MCF 10A (cell line): ENCODE measurements at regions not wholly inside any gene's neighbourhood (a gene's known extent, or its start where the extent isn't known, plus 50 kb on each side); places are given as distances from the start of the nearest gene placed in this dataset.

Experiments
- BruUV-seq: library from RNA; stranded (reverse); fragments of 400-500 nt; replicated peaks from 2 replicates; lab custom pipeline; 2021; lab: Mats Ljungman, UMichigan
- CTCF ChIA-PET: fragments of 300-600 bp; sonication (Branson Sonifier 250); formaldehyde crosslinking; extraction: SDS; loops from one replicate; lab custom pipeline; 2021; ENCODE audit warnings: antibody characterized with exemption, inconsistent platforms; lab: Yijun Ruan, JAX
- POLR2A ChIA-PET: fragments of 300-600, 350-650 bp; sonication (Branson Sonifier 250); formaldehyde crosslinking; extraction: SDS; loops from one replicate; lab custom pipeline; 2020; ENCODE audit warnings: antibody characterized with exemption, inconsistent platforms; lab: Yijun Ruan, JAX
- DNase-seq: peaks from one replicate; pipeline ENCODE4 v3.0.0-alpha.2; 2018; ENCODE audit not compliant: unreplicated experiment
- H3K27ac Mint-ChIP-seq: one replicate; pipeline ENCODE4 v1.8.0; 2022; ENCODE audit warnings: mild to moderate bottlenecking, low read depth, mixed read lengths; ENCODE audit not compliant: unreplicated experiment
- H3K27me3 Mint-ChIP-seq: one replicate; pipeline ENCODE4 v1.8.0; 2022; ENCODE audit warnings: mixed read lengths; ENCODE audit not compliant: insufficient read depth, unreplicated experiment
- H3K36me3 Mint-ChIP-seq: one replicate; pipeline ENCODE4 v1.8.0; 2022; ENCODE audit warnings: mild to moderate bottlenecking, moderate library complexity, mixed read lengths; ENCODE audit not compliant: insufficient read depth, unreplicated experiment
- H3K4me1 Mint-ChIP-seq: one replicate; pipeline ENCODE4 v1.8.0; 2022; ENCODE audit warnings: mixed read lengths; ENCODE audit not compliant: insufficient read depth, unreplicated experiment
- H3K4me3 Mint-ChIP-seq: one replicate; pipeline ENCODE4 v1.8.0; 2022; ENCODE audit warnings: mild to moderate bottlenecking, moderate library complexity, mixed read lengths; ENCODE audit not compliant: unreplicated experiment
- H3K9me3 Mint-ChIP-seq: one replicate; pipeline ENCODE4 v1.8.0; 2022; ENCODE audit warnings: mixed read lengths; ENCODE audit not compliant: unreplicated experiment
- CTCF ChIP-seq: fragments of 200-600 bp; IDR thresholded peaks from one replicate; pipeline ENCODE4 v1.8.0; 2022; ENCODE audit warnings: antibody characterized with exemption, mild to moderate bottlenecking; ENCODE audit not compliant: unreplicated experiment
- intact Hi-C: fragments of 100-400 bp; cut with micrococcal nuclease; formaldehyde crosslinking; loops from 2 replicates; pipeline ENCODE4 v1.14.1; 2022

DNA sequence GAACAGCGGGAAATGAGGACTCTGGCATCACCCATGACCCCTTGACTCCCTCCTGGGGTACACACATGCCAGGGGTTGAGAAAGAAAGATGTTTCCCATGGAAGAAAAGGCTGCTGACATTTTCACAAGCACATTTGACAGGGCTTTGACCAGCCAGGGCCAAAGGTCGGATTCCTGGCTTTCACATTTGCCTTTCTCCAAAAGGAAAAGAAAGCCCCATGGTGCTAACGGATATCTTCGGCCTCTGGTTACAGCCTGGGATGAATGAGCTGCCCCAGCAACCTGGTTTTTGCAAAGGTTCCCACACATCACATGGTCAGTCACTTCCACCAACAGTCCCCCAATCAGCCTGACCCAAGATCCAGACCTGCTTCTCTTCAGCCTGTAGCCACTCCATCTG is 478.2 kb upstream of the CDH11 start:
- H3K27ac Mint-ChIP-seq = no peak overlapping the region
- peaks cover 31% of the 10 kb centered on the region for H3K9me3 Mint-ChIP-seq
- no TSS peak for BruUV-seq
- H3K27me3 Mint-ChIP-seq = no peaks in the 10 kb centered on the region
- no peak for DNase-seq
- ChIA-PET CTCF (no interaction called here), POLR2A (no interaction called here)
- TF ChIP-seq CTCF = no peak
- intact Hi-C loops = no loop called here
- H3K36me3 Mint-ChIP-seq = no peaks in the 10 kb centered on the region
- H3K4me3 Mint-ChIP-seq = no peak overlapping the region
- H3K4me1 Mint-ChIP-seq = no peaks in the 10 kb centered on the region

GRCh38 chr16:65598621-65599020 is 476.8 kb upstream of the CDH11 start:
- TF ChIP-seq CTCF = no peak
- no peaks in the 10 kb centered on the region for H3K27me3 Mint-ChIP-seq
- H3K4me1 Mint-ChIP-seq = no peaks in the 10 kb centered on the region
- peaks cover 30% of the 10 kb centered on the region for H3K9me3 Mint-ChIP-seq
- CTCF ChIA-PET = no interaction called here
- no peak overlapping the region for H3K4me3 Mint-ChIP-seq
- no peak overlapping the region for H3K27ac Mint-ChIP-seq
- BruUV-seq = no TSS peak
- POLR2A ChIA-PET = no interaction called here
- no peak for DNase-seq
- intact Hi-C loops = no loop called here
- H3K36me3 Mint-ChIP-seq = no peaks in the 10 kb centered on the region

- DNase-seq = no peak
- BruUV-seq = no TSS peak
- ChIA-PET POLR2A (no interaction called here), CTCF (no interaction called here)
- H3K27me3 Mint-ChIP-seq = no peaks in the 10 kb centered on the region
- TF ChIP-seq CTCF = no peak
- no peaks in the 10 kb centered on the region for H3K4me1 Mint-ChIP-seq
- intact Hi-C loops = no loop called here
- no peak overlapping the region for H3K4me3 Mint-ChIP-seq
- peaks cover 23% of the 10 kb centered on the region for H3K9me3 Mint-ChIP-seq
- no peak overlapping the region for H3K27ac Mint-ChIP-seq
- no peaks in the 10 kb centered on the region for H3K36me3 Mint-ChIP-seq
Observed at GRCh38 chr16:65583498-65583897, 461.6 kb upstream of the CDH11 start.

- H3K9me3 Mint-ChIP-seq = peaks cover 41% of the 10 kb centered on the region
- BruUV-seq = no TSS peak
- no peaks in the 10 kb centered on the region for H3K36me3 Mint-ChIP-seq
- no peak for TF ChIP-seq CTCF
- no peak overlapping the region for H3K4me3 Mint-ChIP-seq
- CTCF ChIA-PET = no interaction called here
- peak overlapping the region; percentile 44 for H3K27ac Mint-ChIP-seq
- POLR2A ChIA-PET = interaction anchor here (0.6 kb wide), 1 partner anchor 38 kb away, joined by 4 read pairs; no protein-coding TSS in a partner anchor
- no peaks in the 10 kb centered on the region for H3K4me1 Mint-ChIP-seq
- intact Hi-C loops = no loop called here
- no peak for DNase-seq
- no peaks in the 10 kb centered on the region for H3K27me3 Mint-ChIP-seq
Observed at GRCh38 chr16:65579050-65579449, 457.2 kb upstream of the CDH11 start.
